ENCODE measurements at regions not wholly inside any gene's neighbourhood (a gene's known extent, or its start where the extent isn't known, plus 50 kb on each side); places are given as distances from the start of the nearest gene placed in this dataset.

GRCh38 chr10:111515264-111515663 is 438.4 kb downstream of the ADRA2A start:
- no peak for DNase-seq (ENCODE audit: low spot score)

GRCh38 chr10:111515706-111516105 is 438.9 kb downstream of the ADRA2A start:
- no peak for DNase-seq (ENCODE audit: low spot score)

GRCh38 chr10:111516144-111516543 is 439.3 kb downstream of the ADRA2A start:
- no peak for DNase-seq (ENCODE audit: low spot score)

- DNase-seq (ENCODE audit: low spot score): no peak
Measured at GRCh38 chr10:111522141-111522540, 445.3 kb downstream of the ADRA2A start.

- DNase-seq (ENCODE audit: low spot score): no peak
Measured at GRCh38 chr10:111522551-111522950, 445.7 kb downstream of the ADRA2A start.

- DNase-seq (ENCODE audit: low spot score): no peak
Measured at GRCh38 chr10:111523016-111523415, 446.2 kb downstream of the ADRA2A start.

GRCh38 chr10:111524134-111524533 is 447.3 kb downstream of the ADRA2A start:
- DNase-seq (ENCODE audit: low spot score): no peak

- DNase-seq (ENCODE audit: low spot score): no peak
Measured at GRCh38 chr10:111525696-111526095, 448.9 kb downstream of the ADRA2A start.

GRCh38 chr10:111531690-111532089 is 454.9 kb downstream of the ADRA2A start:
- DNase-seq (ENCODE audit: low spot score): no peak

GRCh38 chr10:111532139-111532538 is 455.3 kb downstream of the ADRA2A start:
- DNase-seq (ENCODE audit: low spot score): no peak

GRCh38 chr10:111539246-111539645 is 462.4 kb downstream of the ADRA2A start:
- DNase-seq (ENCODE audit: low spot score): no peak

- no peak for DNase-seq (ENCODE audit: low spot score)
Measured at GRCh38 chr10:111543854-111544253, 467.0 kb downstream of the ADRA2A start.

GRCh38 chr10:111545861-111546605 is 469.2 kb downstream of the ADRA2A start:
- DNase-seq (ENCODE audit: low spot score): no peak

- DNase-seq (ENCODE audit: low spot score): no peak
Measured at GRCh38 chr10:111548084-111548726, 471.4 kb downstream of the ADRA2A start.

- DNase-seq (ENCODE audit: low spot score): no peak
Measured at GRCh38 chr10:111551001-111551400, 474.2 kb downstream of the ADRA2A start.

GRCh38 chr10:111556666-111557065 is 479.8 kb downstream of the ADRA2A start:
- DNase-seq (ENCODE audit: low spot score): no peak

GRCh38 chr10:111558211-111558610 is 481.4 kb downstream of the ADRA2A start:
- no peak for DNase-seq (ENCODE audit: low spot score)

- DNase-seq (ENCODE audit: low spot score): no peak
Measured at GRCh38 chr10:111560027-111560426, 483.2 kb downstream of the ADRA2A start.

GRCh38 chr10:111561124-111561523 is 484.3 kb downstream of the ADRA2A start:
- no peak for DNase-seq (ENCODE audit: low spot score)

- no peak for DNase-seq (ENCODE audit: low spot score)
Measured at GRCh38 chr10:111565542-111565941, 488.7 kb downstream of the ADRA2A start.

GRCh38 chr10:111578076-111578475 is 501.2 kb downstream of the ADRA2A start:
- no peak for DNase-seq (ENCODE audit: low spot score)

GRCh38 chr10:111579473-111579872 is 502.6 kb downstream of the ADRA2A start:
- no peak for DNase-seq (ENCODE audit: low spot score)

GRCh38 chr10:111590703-111591102 is 513.9 kb downstream of the ADRA2A start:
- DNase-seq (ENCODE audit: low spot score): no peak

- no peak for DNase-seq (ENCODE audit: low spot score)
Measured at GRCh38 chr10:111593578-111593977, 516.7 kb downstream of the ADRA2A start.
